SK-N-SH (cell line): ENCODE measurements at regions not wholly inside any gene's neighbourhood (a gene's known extent, or its start where the extent isn't known, plus 50 kb on each side); places are given as distances from the start of the nearest gene placed in this dataset.

Experiments used
- CTCF ChIA-PET: fragments of 300-600, 350-600 bp; formaldehyde crosslinking; extraction: SDS; loops from one replicate; lab custom pipeline; 2021; lab: Yijun Ruan, JAX
- POLR2A ChIA-PET: fragments of 350-600 bp; sonication (Branson Sonifier 250); formaldehyde crosslinking; extraction: SDS; loops from one replicate; lab custom pipeline; 2020; ENCODE audit warnings: antibody characterized with exemption, inconsistent platforms; lab: Yijun Ruan, JAX
- DNase-seq: peaks from one replicate; pipeline ENCODE4 v3.0.0; 2012
- H2AFZ ChIP-seq: fragments of 200-600 bp; sonication (generic); 2 replicates; pipeline ENCODE4 v1.8.1; 2016; ENCODE audit warnings: antibody characterized with exemption, mild to moderate bottlenecking, low read depth
- H3F3A ChIP-seq: fragments of 200-600 bp; sonication (generic); replicated peaks from 2 replicates; pipeline ENCODE3; 2016; ENCODE audit warnings: antibody characterized with exemption, mild to moderate bottlenecking; ENCODE audit not compliant: insufficient read depth
- H3K27ac ChIP-seq, 2 experiments: fragments of 200-500 bp in 1 of 2; fragments of 200-600 bp in 1 of 2; sonication (Bioruptor generic) in 1 of 2; sonication (generic), shearing (Covaris generic) in 1 of 2; 2 replicates each; pipeline versions ENCODE4 v1.5.1 to v1.6.1; 2014 to 2016; ENCODE audit warnings: low read depth in 2 of 2, inconsistent platforms in 1 of 2, low read length in 1 of 2, mild to moderate bottlenecking in 1 of 2, mixed read lengths in 1 of 2
- H3K27me3 ChIP-seq: fragments of 200-600 bp; sonication (generic), shearing (Covaris generic); 2 replicates; pipeline ENCODE4 v1.6.1; 2016; ENCODE audit warnings: mixed run types; ENCODE audit not compliant: insufficient read depth
- H3K36me3 ChIP-seq, 2 experiments: fragments of 200-500 bp in 1 of 2; fragments of 200-600 bp in 1 of 2; sonication (Bioruptor generic) in 1 of 2; sonication (generic) in 1 of 2; replicated peaks in 1 of 2; 2 replicates each; pipeline versions ENCODE3 to v1.5.1; 2014 to 2016; ENCODE audit warnings: low read length in 1 of 2, mild to moderate bottlenecking in 1 of 2; ENCODE audit not compliant: insufficient read depth in 2 of 2, control insufficient read depth in 1 of 2
- H3K4me1 ChIP-seq, 2 experiments: fragments of 200-500 bp in 1 of 2; fragments of 200-600 bp in 1 of 2; sonication (Bioruptor generic) in 1 of 2; sonication (generic), shearing (Covaris generic) in 1 of 2; 2 replicates each; pipeline versions ENCODE4 v1.5.1 to v1.6.1; 2014 to 2016; ENCODE audit warnings: low read depth in 1 of 2, low read length in 1 of 2, mixed run types in 1 of 2; ENCODE audit not compliant: insufficient read depth in 2 of 2, control insufficient read depth in 1 of 2
- H3K4me2 ChIP-seq: fragments of 200-600 bp; sonication (generic), shearing (Covaris generic); 2 replicates; pipeline ENCODE4 v1.6.1; 2017; ENCODE audit warnings: mixed run types
- H3K4me3 ChIP-seq, 2 experiments: fragments of 200-500 bp in 1 of 2; fragments of 200-600 bp in 1 of 2; sonication (Bioruptor generic) in 1 of 2; sonication (generic), shearing (Covaris generic) in 1 of 2; 2 replicates each; pipeline versions ENCODE4 v1.5.1 to v1.8.1; 2014 to 2016; ENCODE audit warnings: low read depth in 2 of 2, inconsistent platforms in 1 of 2, low read length in 1 of 2, mild to moderate bottlenecking in 1 of 2, mixed read lengths in 1 of 2, moderate library complexity in 1 of 2
- H3K79me2 ChIP-seq: fragments of 200-600 bp; sonication (generic); 2 replicates; pipeline ENCODE4 v1.8.1; 2017; ENCODE audit warnings: mild to moderate bottlenecking; ENCODE audit not compliant: insufficient read depth
- H3K9ac ChIP-seq: fragments of 200-600 bp; sonication (generic); 2 replicates; pipeline ENCODE4 v1.6.1; 2017; ENCODE audit warnings: mixed run types
- H3K9me2 ChIP-seq: fragments of 200-600 bp; sonication (generic); 2 replicates; pipeline ENCODE4 v1.6.1; 2017; ENCODE audit warnings: mixed run types
- H3K9me3 ChIP-seq: fragments of 200-600 bp; sonication (generic); 2 replicates; pipeline ENCODE4 v1.6.1; 2017; ENCODE audit warnings: mixed run types, mild to moderate bottlenecking, moderate library complexity
- H4K20me1 ChIP-seq: fragments of 200-600 bp; sonication (generic); 2 replicates; pipeline ENCODE4 v1.6.1; 2017; ENCODE audit warnings: mild to moderate bottlenecking, mixed run types; ENCODE audit not compliant: insufficient read depth
- EZH2phosphoT487 ChIP-seq: fragments of 200-600 bp; sonication (generic); IDR thresholded peaks from 2 replicates; pipeline ENCODE4 v1.6.1; 2017; ENCODE audit warnings: low read depth, mixed run types, mild to moderate bottlenecking, antibody characterized with exemption, moderate library complexity, borderline replicate concordance
- FOXM1 ChIP-seq: IDR thresholded peaks from 2 replicates; pipeline ENCODE4 v1.4.0; 2012; ENCODE audit warnings: low read depth, mild to moderate bottlenecking
- GABPA ChIP-seq: IDR thresholded peaks from 2 replicates; pipeline ENCODE4 v1.4.0; 2012; ENCODE audit warnings: low read depth, mild to moderate bottlenecking
- GATA2 ChIP-seq: sonication (generic); formaldehyde crosslinking; IDR thresholded peaks from 2 replicates; pipeline ENCODE4 v1.5.0; 2020; ENCODE audit warnings: mild to moderate bottlenecking, missing genetic modification reagents
- NRF1 ChIP-seq: IDR thresholded peaks from 2 replicates; pipeline ENCODE4 v1.6.1; 2012; ENCODE audit warnings: low read depth, mild to moderate bottlenecking, low read length
- POLR2AphosphoS5 ChIP-seq: IDR thresholded peaks from 2 replicates; pipeline ENCODE4 v1.6.1; 2012; ENCODE audit warnings: low read depth, low read length
- RFX5 ChIP-seq: IDR thresholded peaks from 2 replicates; pipeline ENCODE4 v1.6.1; 2012; ENCODE audit warnings: mild to moderate bottlenecking, improper control_type of control experiment, low read length
- RXRA ChIP-seq: IDR thresholded peaks from 2 replicates; pipeline ENCODE4 v1.4.0; 2012; ENCODE audit warnings: low read depth, mild to moderate bottlenecking, borderline replicate concordance
- TCF12 ChIP-seq: IDR thresholded peaks from 2 replicates; pipeline ENCODE4 v1.4.0; 2012
- TEAD4 ChIP-seq: IDR thresholded peaks from 2 replicates; pipeline ENCODE4 v1.4.0; 2012; ENCODE audit warnings: mild to moderate bottlenecking, borderline replicate concordance; ENCODE audit not compliant: insufficient read depth
- WGBS: methylation state at CpG from one replicate; pipeline ENCODE4 v1.1.6; 2017; ENCODE audit warnings: low lambda C conversion rate; 5-methylcytosine and 5-hydroxymethylcytosine counted together
- TF ChIP-seq, protein P1 (sequence below): fragments of 150-350 bp; IDR thresholded peaks from 2 replicates; pipeline ENCODE4 v1.6.1; 2017; ENCODE audit warnings: antibody characterized with exemption, low read length, low read depth, borderline replicate concordance
- TF ChIP-seq, protein P2 (sequence below): IDR thresholded peaks from 2 replicates; pipeline ENCODE4 v1.6.1; 2012; ENCODE audit warnings: mild to moderate bottlenecking, low read depth, low read length, moderate library complexity
- TF ChIP-seq, protein P3 (sequence below): IDR thresholded peaks from 2 replicates; pipeline ENCODE4 v1.4.0; 2012; ENCODE audit warnings: low read depth, borderline replicate concordance
- TF ChIP-seq, protein P4 (sequence below): fragments of 150-350 bp; IDR thresholded peaks from 2 replicates; pipeline ENCODE4 v1.6.1; 2016; ENCODE audit warnings: mild to moderate bottlenecking, low read depth, low read length

DNA sequence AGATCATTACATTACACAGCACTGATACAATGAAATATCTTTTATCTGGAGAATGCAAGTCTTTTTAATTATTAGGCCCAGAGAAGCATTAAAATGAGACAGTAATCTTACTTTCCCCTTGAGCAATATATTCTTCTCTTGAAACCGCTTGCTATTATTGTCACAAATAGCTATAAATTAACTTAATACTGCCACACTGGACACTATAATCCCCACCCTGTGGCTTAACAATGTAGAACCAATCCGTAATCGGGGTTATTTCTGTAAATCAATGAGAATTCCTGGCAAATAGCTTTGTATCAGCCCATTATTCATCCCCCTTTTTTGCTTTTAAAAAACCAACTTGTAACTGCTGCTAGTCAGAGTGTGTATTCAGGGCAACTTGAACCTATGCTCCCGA is 366.2 kb upstream of the VWC2 start:
- Histone ChIP-seq H3K27me3 (no peaks in the 10 kb centered on the region), H3K4me2 (no peak overlapping the region), H3K4me3 (no peak overlapping the region), H3K79me2 (no peaks in the 10 kb centered on the region), H3K9me3 (no peaks in the 10 kb centered on the region), H3K9me2 (no peaks in the 10 kb centered on the region), H3K9ac (no peak overlapping the region), H4K20me1 (no peaks in the 10 kb centered on the region), H2AFZ (no peak overlapping the region), H3F3A (no peaks in the 10 kb centered on the region), H3K27ac (no peak overlapping the region), H3K4me1 (no peaks in the 10 kb centered on the region), H3K36me3 (no peaks in the 10 kb centered on the region)
- TF ChIP-seq FOXM1 (no peak), EZH2phosphoT487 (no peak), RFX5 (no peak), RXRA (no peak), POLR2AphosphoS5 (no peak), TEAD4 (no peak), NRF1 (no peak), TCF12 (no peak)
- TF ChIP-seq, protein P1, sequence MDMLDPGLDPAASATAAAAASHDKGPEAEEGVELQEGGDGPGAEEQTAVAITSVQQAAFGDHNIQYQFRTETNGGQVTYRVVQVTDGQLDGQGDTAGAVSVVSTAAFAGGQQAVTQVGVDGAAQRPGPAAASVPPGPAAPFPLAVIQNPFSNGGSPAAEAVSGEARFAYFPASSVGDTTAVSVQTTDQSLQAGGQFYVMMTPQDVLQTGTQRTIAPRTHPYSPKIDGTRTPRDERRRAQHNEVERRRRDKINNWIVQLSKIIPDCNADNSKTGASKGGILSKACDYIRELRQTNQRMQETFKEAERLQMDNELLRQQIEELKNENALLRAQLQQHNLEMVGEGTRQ, result no peak
- TF ChIP-seq, protein P2, sequence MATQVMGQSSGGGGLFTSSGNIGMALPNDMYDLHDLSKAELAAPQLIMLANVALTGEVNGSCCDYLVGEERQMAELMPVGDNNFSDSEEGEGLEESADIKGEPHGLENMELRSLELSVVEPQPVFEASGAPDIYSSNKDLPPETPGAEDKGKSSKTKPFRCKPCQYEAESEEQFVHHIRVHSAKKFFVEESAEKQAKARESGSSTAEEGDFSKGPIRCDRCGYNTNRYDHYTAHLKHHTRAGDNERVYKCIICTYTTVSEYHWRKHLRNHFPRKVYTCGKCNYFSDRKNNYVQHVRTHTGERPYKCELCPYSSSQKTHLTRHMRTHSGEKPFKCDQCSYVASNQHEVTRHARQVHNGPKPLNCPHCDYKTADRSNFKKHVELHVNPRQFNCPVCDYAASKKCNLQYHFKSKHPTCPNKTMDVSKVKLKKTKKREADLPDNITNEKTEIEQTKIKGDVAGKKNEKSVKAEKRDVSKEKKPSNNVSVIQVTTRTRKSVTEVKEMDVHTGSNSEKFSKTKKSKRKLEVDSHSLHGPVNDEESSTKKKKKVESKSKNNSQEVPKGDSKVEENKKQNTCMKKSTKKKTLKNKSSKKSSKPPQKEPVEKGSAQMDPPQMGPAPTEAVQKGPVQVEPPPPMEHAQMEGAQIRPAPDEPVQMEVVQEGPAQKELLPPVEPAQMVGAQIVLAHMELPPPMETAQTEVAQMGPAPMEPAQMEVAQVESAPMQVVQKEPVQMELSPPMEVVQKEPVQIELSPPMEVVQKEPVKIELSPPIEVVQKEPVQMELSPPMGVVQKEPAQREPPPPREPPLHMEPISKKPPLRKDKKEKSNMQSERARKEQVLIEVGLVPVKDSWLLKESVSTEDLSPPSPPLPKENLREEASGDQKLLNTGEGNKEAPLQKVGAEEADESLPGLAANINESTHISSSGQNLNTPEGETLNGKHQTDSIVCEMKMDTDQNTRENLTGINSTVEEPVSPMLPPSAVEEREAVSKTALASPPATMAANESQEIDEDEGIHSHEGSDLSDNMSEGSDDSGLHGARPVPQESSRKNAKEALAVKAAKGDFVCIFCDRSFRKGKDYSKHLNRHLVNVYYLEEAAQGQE, result no peak
- TF ChIP-seq, protein P3, sequence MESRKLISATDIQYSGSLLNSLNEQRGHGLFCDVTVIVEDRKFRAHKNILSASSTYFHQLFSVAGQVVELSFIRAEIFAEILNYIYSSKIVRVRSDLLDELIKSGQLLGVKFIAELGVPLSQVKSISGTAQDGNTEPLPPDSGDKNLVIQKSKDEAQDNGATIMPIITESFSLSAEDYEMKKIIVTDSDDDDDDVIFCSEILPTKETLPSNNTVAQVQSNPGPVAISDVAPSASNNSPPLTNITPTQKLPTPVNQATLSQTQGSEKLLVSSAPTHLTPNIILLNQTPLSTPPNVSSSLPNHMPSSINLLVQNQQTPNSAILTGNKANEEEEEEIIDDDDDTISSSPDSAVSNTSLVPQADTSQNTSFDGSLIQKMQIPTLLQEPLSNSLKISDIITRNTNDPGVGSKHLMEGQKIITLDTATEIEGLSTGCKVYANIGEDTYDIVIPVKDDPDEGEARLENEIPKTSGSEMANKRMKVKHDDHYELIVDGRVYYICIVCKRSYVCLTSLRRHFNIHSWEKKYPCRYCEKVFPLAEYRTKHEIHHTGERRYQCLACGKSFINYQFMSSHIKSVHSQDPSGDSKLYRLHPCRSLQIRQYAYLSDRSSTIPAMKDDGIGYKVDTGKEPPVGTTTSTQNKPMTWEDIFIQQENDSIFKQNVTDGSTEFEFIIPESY, result no peak
- WGBS, result 4% methylated on average over 4 of the region's 4 CpGs
- CTCF ChIA-PET, result interaction anchor here (0.7 kb wide), 1 partner anchor 12 kb away, joined by 4 read pairs; no protein-coding TSS in a partner anchor
- POLR2A ChIA-PET, result interaction anchor here (0.7 kb wide), 1 partner anchor 17 kb away, joined by 3 read pairs; no protein-coding TSS in a partner anchor
- no peak for DNase-seq

DNA sequence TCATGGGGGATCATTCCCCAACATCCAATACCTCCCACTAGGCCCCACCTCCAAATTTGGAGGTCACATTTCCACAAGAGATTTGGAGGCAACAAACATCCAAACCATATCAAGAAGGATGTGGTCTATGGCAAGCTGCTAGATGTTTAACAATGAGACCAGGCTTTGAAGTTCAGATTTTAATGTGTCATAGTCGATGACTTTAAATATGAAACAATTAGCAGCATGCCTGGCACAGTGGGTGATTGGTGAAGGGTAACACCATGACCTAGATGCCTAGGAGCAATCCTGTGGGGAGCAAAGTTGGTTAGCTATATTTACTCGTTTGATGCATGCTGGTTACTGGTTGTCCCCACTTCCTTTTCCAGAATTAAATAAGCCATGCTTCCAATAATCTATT is 356.4 kb upstream of the VWC2 start:
- Histone ChIP-seq H3K36me3 (no peaks in the 10 kb centered on the region), H2AFZ (no peak overlapping the region), H3K4me2 (no peak overlapping the region), H3K27ac (no peak overlapping the region)
- 2% methylated on average over 2 of the region's 2 CpGs for WGBS
- no peak for TF ChIP-seq GABPA
- TF ChIP-seq, protein P4, sequence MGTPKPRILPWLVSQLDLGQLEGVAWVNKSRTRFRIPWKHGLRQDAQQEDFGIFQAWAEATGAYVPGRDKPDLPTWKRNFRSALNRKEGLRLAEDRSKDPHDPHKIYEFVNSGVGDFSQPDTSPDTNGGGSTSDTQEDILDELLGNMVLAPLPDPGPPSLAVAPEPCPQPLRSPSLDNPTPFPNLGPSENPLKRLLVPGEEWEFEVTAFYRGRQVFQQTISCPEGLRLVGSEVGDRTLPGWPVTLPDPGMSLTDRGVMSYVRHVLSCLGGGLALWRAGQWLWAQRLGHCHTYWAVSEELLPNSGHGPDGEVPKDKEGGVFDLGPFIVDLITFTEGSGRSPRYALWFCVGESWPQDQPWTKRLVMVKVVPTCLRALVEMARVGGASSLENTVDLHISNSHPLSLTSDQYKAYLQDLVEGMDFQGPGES, result no peak
- TF ChIP-seq FOXM1, result no peak
- no peak for TF ChIP-seq GATA2 (CRISPR knock-in tag)
- TF ChIP-seq, all 33 proteins: peak for 0
- Histone ChIP-seq H3K27me3 (no peaks in the 10 kb centered on the region), H3K9ac (no peak overlapping the region), H3K4me3 (no peak overlapping the region), H3K9me3 (no peaks in the 10 kb centered on the region), H3K79me2 (no peaks in the 10 kb centered on the region), H3K4me1 (no peaks in the 10 kb centered on the region), H4K20me1 (no peaks in the 10 kb centered on the region), H3F3A (no peaks in the 10 kb centered on the region), H3K9me2 (no peaks in the 10 kb centered on the region)
- no peak for DNase-seq
- ChIA-PET CTCF (no interaction called here), POLR2A (no interaction called here)
